ENCODE measurements at regions not wholly inside any gene's neighbourhood (a gene's known extent, or its start where the extent isn't known, plus 50 kb on each side); places are given as distances from the start of the nearest gene placed in this dataset.
A peak's percentile ranks its signal among the peaks of the same experiment; 100 is the strongest.

- Histone ChIP-seq H3K4me3 (no peak overlapping the region), H3K27ac (no peak overlapping the region)
- TF ChIP-seq CTCF (IDR thresholded peaks at IDR 0.05): no peak
- DNase-seq (ENCODE audit: low spot score): no peak
Observed at GRCh38 chr4:119765469-119765868, 136.9 kb upstream of the PDE5A start.

- no peak for DNase-seq (ENCODE audit: low spot score)
- TF ChIP-seq CTCF (IDR thresholded peaks at IDR 0.05): no peak
- Histone ChIP-seq H3K4me3 (no peak overlapping the region), H3K27ac (no peak overlapping the region)
Observed at GRCh38 chr4:119763386-119763785, 134.8 kb upstream of the PDE5A start.

- Histone ChIP-seq H3K27ac (no peak overlapping the region), H3K4me3 (no peak overlapping the region)
- TF ChIP-seq CTCF (IDR thresholded peaks at IDR 0.05): no peak
- no peak for DNase-seq (ENCODE audit: low spot score)
Observed at GRCh38 chr4:119755599-119755998, 127.0 kb upstream of the PDE5A start.

- Histone ChIP-seq H3K27ac (no peak overlapping the region), H3K4me3 (no peak overlapping the region)
- no peak for DNase-seq (ENCODE audit: low spot score)
- no peak for TF ChIP-seq CTCF (IDR thresholded peaks at IDR 0.05)
Observed at GRCh38 chr4:119752936-119753335, 124.3 kb upstream of the PDE5A start.

GRCh38 chr4:119750771-119751170 is 122.2 kb upstream of the PDE5A start:
- no peak for DNase-seq (ENCODE audit: low spot score)
- no peak for TF ChIP-seq CTCF (IDR thresholded peaks at IDR 0.05)
- Histone ChIP-seq H3K4me3 (no peak overlapping the region), H3K27ac (peak overlapping the region; percentile 5 to 11)

- DNase-seq (ENCODE audit: low spot score): no peak
- Histone ChIP-seq H3K4me3 (no peak overlapping the region), H3K27ac (peak overlapping the region in 1 of 2 donors; percentile 11)
- TF ChIP-seq CTCF (IDR thresholded peaks at IDR 0.05): no peak
Observed at GRCh38 chr4:119750048-119750447, 121.4 kb upstream of the PDE5A start.

- Histone ChIP-seq H3K4me3 (no peak overlapping the region), H3K27ac (no peak overlapping the region)
- no peak for DNase-seq (ENCODE audit: low spot score)
- TF ChIP-seq CTCF (IDR thresholded peaks at IDR 0.05): no peak
Observed at GRCh38 chr4:119748853-119749252, 120.2 kb upstream of the PDE5A start.

Measured in coronary artery (tissue), 2 donors.